Hepatocyte (in vitro differentiated cells): ENCODE measurements at regions not wholly inside any gene's neighbourhood (a gene's known extent, or its start where the extent isn't known, plus 50 kb on each side); places are given as distances from the start of the nearest gene placed in this dataset.

Source experiments
- DNase-seq: peaks from one replicate; pipeline ENCODE4 v3.0.0-alpha.2; 2016; ENCODE audit warnings: low spot score
- H2AFZ ChIP-seq: fragments of 200-600 bp; sonication (generic); 2 replicates; pipeline ENCODE4 v1.6.0; 2016; ENCODE audit warnings: antibody characterized with exemption, mild to moderate bottlenecking
- H3K27ac ChIP-seq: fragments of 200-600 bp; sonication (generic); 2 replicates; pipeline ENCODE4 v1.5.1; 2016; ENCODE audit warnings: mild to moderate bottlenecking
- H3K27me3 ChIP-seq: fragments of 200-600 bp; sonication (generic); 2 replicates; pipeline ENCODE4 v1.6.1; 2016
- H3K36me3 ChIP-seq: fragments of 200-600 bp; sonication (generic); replicated peaks from 2 replicates; pipeline ENCODE4 v1.5.1; 2016; ENCODE audit warnings: low read depth; ENCODE audit not compliant: insufficient read depth
- H3K4me1 ChIP-seq: fragments of 200-600 bp; sonication (generic); 2 replicates; pipeline ENCODE4 v1.5.1; 2016; ENCODE audit warnings: mild to moderate bottlenecking, moderate library complexity; ENCODE audit not compliant: insufficient read depth
- H3K4me2 ChIP-seq: fragments of 200-600 bp; sonication (generic); 2 replicates; pipeline ENCODE4 v1.6.0; 2016
- H3K4me3 ChIP-seq: fragments of 200-600 bp; sonication (generic); 2 replicates; pipeline ENCODE4 v1.5.1; 2016; ENCODE audit warnings: mild to moderate bottlenecking
- H3K79me2 ChIP-seq: fragments of 200-600 bp; sonication (generic); 2 replicates; pipeline ENCODE4 v1.6.0; 2017; ENCODE audit warnings: mild to moderate bottlenecking
- H3K9me2 ChIP-seq: fragments of 200-600 bp; sonication (generic); replicated peaks from 2 replicates; pipeline ENCODE4 v1.6.0; 2017; ENCODE audit warnings: mild to moderate bottlenecking; ENCODE audit not compliant: insufficient read depth
- H3K9me3 ChIP-seq: fragments of 200-600 bp; sonication (generic); 2 replicates; pipeline ENCODE4 v1.5.1; 2016; ENCODE audit warnings: low read depth, mild to moderate bottlenecking
- H4K20me1 ChIP-seq: fragments of 200-600 bp; sonication (generic); 2 replicates; pipeline ENCODE4 v1.6.0; 2016; ENCODE audit warnings: mild to moderate bottlenecking; ENCODE audit not compliant: insufficient read depth, poor library complexity, severe bottlenecking
- CTCF ChIP-seq: fragments of 200-600 bp; sonication (generic); IDR thresholded peaks from 2 replicates; pipeline ENCODE4 v1.5.1; 2016; ENCODE audit warnings: antibody characterized with exemption, mild to moderate bottlenecking; ENCODE audit not compliant: poor library complexity
- EZH2 ChIP-seq: fragments of 200-600 bp; sonication (generic); IDR thresholded peaks from 2 replicates; pipeline ENCODE4 v1.6.1; 2016; ENCODE audit warnings: antibody characterized with exemption, mild to moderate bottlenecking, borderline replicate concordance
- EZH2phosphoT487 ChIP-seq: fragments of 200-600 bp; sonication (generic); IDR thresholded peaks from one replicate; pipeline ENCODE4 v1.6.1; 2018; ENCODE audit warnings: antibody characterized with exemption, mild to moderate bottlenecking, low read depth, moderate library complexity; ENCODE audit not compliant: unreplicated experiment, severe bottlenecking
- WGBS: methylation state at CpG from one replicate; pipeline ENCODE4 v1.1.6; 2016; ENCODE audit warnings: low lambda C conversion rate; ENCODE audit errors: missing lambda C conversion rate; 5-methylcytosine and 5-hydroxymethylcytosine counted together

GRCh38 chr12:66742508-66743367 is 63.9 kb upstream of the GRIP1 start:
- H4K20me1 ChIP-seq: no peaks in the 10 kb centered on the region
- DNase-seq: no peak
- H3K9me3 ChIP-seq: no peaks in the 10 kb centered on the region
- TF ChIP-seq EZH2phosphoT487 (no peak), CTCF (no peak), EZH2 (no peak)
- no peak overlapping the region for H2AFZ ChIP-seq
- WGBS: 88% methylated on average over 2 of the region's 2 CpGs
- H3K4me1 ChIP-seq: no peaks in the 10 kb centered on the region
- no peak overlapping the region for H3K4me2 ChIP-seq
- no peaks in the 10 kb centered on the region for H3K27me3 ChIP-seq
- no peaks in the 10 kb centered on the region for H3K36me3 ChIP-seq
- H3K9me2 ChIP-seq: no peaks in the 10 kb centered on the region
- H3K4me3 ChIP-seq: no peak overlapping the region
- H3K79me2 ChIP-seq: no peaks in the 10 kb centered on the region
- H3K27ac ChIP-seq: no peak overlapping the region

GRCh38 chr12:66744461-66744860 is 65.6 kb upstream of the GRIP1 start:
- H3K79me2 ChIP-seq: no peaks in the 10 kb centered on the region
- H3K9me3 ChIP-seq: no peaks in the 10 kb centered on the region
- no peak overlapping the region for H3K4me2 ChIP-seq
- no peak overlapping the region for H3K4me3 ChIP-seq
- WGBS: 52% methylated on average over 3 of the region's 3 CpGs
- no peak overlapping the region for H3K27ac ChIP-seq
- no peak overlapping the region for H2AFZ ChIP-seq
- H4K20me1 ChIP-seq: no peaks in the 10 kb centered on the region
- TF ChIP-seq EZH2phosphoT487: no peak
- no peaks in the 10 kb centered on the region for H3K4me1 ChIP-seq
- H3K36me3 ChIP-seq: no peaks in the 10 kb centered on the region
- no peak for DNase-seq
- no peaks in the 10 kb centered on the region for H3K9me2 ChIP-seq
- H3K27me3 ChIP-seq: no peaks in the 10 kb centered on the region

GRCh38 chr12:66744956-66745383 is 66.1 kb upstream of the GRIP1 start:
- peak; percentile 9 for DNase-seq
- no peaks in the 10 kb centered on the region for H3K36me3 ChIP-seq
- H3K4me3 ChIP-seq: no peak overlapping the region
- H3K27me3 ChIP-seq: no peaks in the 10 kb centered on the region
- H3K27ac ChIP-seq: no peak overlapping the region
- H3K4me1 ChIP-seq: no peaks in the 10 kb centered on the region
- TF ChIP-seq EZH2phosphoT487: no peak
- no peak for TF ChIP-seq EZH2
- TF ChIP-seq CTCF: no peak
- H2AFZ ChIP-seq: no peak overlapping the region
- 28% methylated on average over 3 of the region's 3 CpGs for WGBS
- no peaks in the 10 kb centered on the region for H3K9me3 ChIP-seq
- no peaks in the 10 kb centered on the region for H3K9me2 ChIP-seq
- no peaks in the 10 kb centered on the region for H3K79me2 ChIP-seq
- no peak overlapping the region for H3K4me2 ChIP-seq
- H4K20me1 ChIP-seq: no peaks in the 10 kb centered on the region

GRCh38 chr12:66746489-66747201 is 67.8 kb upstream of the GRIP1 start:
- WGBS: 38% methylated on average over 1 of the region's 1 CpG
- no peak overlapping the region for H3K4me3 ChIP-seq
- H3K27ac ChIP-seq: no peak overlapping the region
- TF ChIP-seq CTCF (no peak), EZH2phosphoT487 (no peak), EZH2 (no peak)
- no peaks in the 10 kb centered on the region for H3K4me1 ChIP-seq
- H3K4me2 ChIP-seq: no peak overlapping the region
- no peaks in the 10 kb centered on the region for H3K9me3 ChIP-seq
- no peaks in the 10 kb centered on the region for H3K36me3 ChIP-seq
- no peak for DNase-seq
- no peak overlapping the region for H2AFZ ChIP-seq
- H3K79me2 ChIP-seq: no peaks in the 10 kb centered on the region
- H3K9me2 ChIP-seq: no peaks in the 10 kb centered on the region
- H3K27me3 ChIP-seq: no peaks in the 10 kb centered on the region
- no peaks in the 10 kb centered on the region for H4K20me1 ChIP-seq
